SK-N-SH (cell line): ENCODE measurements at regions not wholly inside any gene's neighbourhood (a gene's known extent, or its start where the extent isn't known, plus 50 kb on each side); places are given as distances from the start of the nearest gene placed in this dataset.

Source experiments
- CTCF ChIA-PET: fragments of 300-600, 350-600 bp; formaldehyde crosslinking; extraction: SDS; loops from one replicate; lab custom pipeline; 2021; lab: Yijun Ruan, JAX
- POLR2A ChIA-PET: fragments of 350-600 bp; sonication (Branson Sonifier 250); formaldehyde crosslinking; extraction: SDS; loops from one replicate; lab custom pipeline; 2020; ENCODE audit warnings: antibody characterized with exemption, inconsistent platforms; lab: Yijun Ruan, JAX
- DNase-seq: peaks from one replicate; pipeline ENCODE4 v3.0.0; 2012
- H2AFZ ChIP-seq: fragments of 200-600 bp; sonication (generic); 2 replicates; pipeline ENCODE4 v1.8.1; 2016; ENCODE audit warnings: antibody characterized with exemption, mild to moderate bottlenecking, low read depth
- H3F3A ChIP-seq: fragments of 200-600 bp; sonication (generic); replicated peaks from 2 replicates; pipeline ENCODE3; 2016; ENCODE audit warnings: antibody characterized with exemption, mild to moderate bottlenecking; ENCODE audit not compliant: insufficient read depth
- H3K27ac ChIP-seq, 2 experiments: fragments of 200-500 bp in 1 of 2; fragments of 200-600 bp in 1 of 2; sonication (Bioruptor generic) in 1 of 2; sonication (generic), shearing (Covaris generic) in 1 of 2; 2 replicates each; pipeline versions ENCODE4 v1.5.1 to v1.6.1; 2014 to 2016; ENCODE audit warnings: low read depth in 2 of 2, inconsistent platforms in 1 of 2, low read length in 1 of 2, mild to moderate bottlenecking in 1 of 2, mixed read lengths in 1 of 2
- H3K27me3 ChIP-seq: fragments of 200-600 bp; sonication (generic), shearing (Covaris generic); 2 replicates; pipeline ENCODE4 v1.6.1; 2016; ENCODE audit warnings: mixed run types; ENCODE audit not compliant: insufficient read depth
- H3K36me3 ChIP-seq, 2 experiments: fragments of 200-500 bp in 1 of 2; fragments of 200-600 bp in 1 of 2; sonication (Bioruptor generic) in 1 of 2; sonication (generic) in 1 of 2; replicated peaks in 1 of 2; 2 replicates each; pipeline versions ENCODE3 to v1.5.1; 2014 to 2016; ENCODE audit warnings: low read length in 1 of 2, mild to moderate bottlenecking in 1 of 2; ENCODE audit not compliant: insufficient read depth in 2 of 2, control insufficient read depth in 1 of 2
- H3K4me1 ChIP-seq, 2 experiments: fragments of 200-500 bp in 1 of 2; fragments of 200-600 bp in 1 of 2; sonication (Bioruptor generic) in 1 of 2; sonication (generic), shearing (Covaris generic) in 1 of 2; 2 replicates each; pipeline versions ENCODE4 v1.5.1 to v1.6.1; 2014 to 2016; ENCODE audit warnings: low read depth in 1 of 2, low read length in 1 of 2, mixed run types in 1 of 2; ENCODE audit not compliant: insufficient read depth in 2 of 2, control insufficient read depth in 1 of 2
- H3K4me2 ChIP-seq: fragments of 200-600 bp; sonication (generic), shearing (Covaris generic); 2 replicates; pipeline ENCODE4 v1.6.1; 2017; ENCODE audit warnings: mixed run types
- H3K4me3 ChIP-seq, 2 experiments: fragments of 200-500 bp in 1 of 2; fragments of 200-600 bp in 1 of 2; sonication (Bioruptor generic) in 1 of 2; sonication (generic), shearing (Covaris generic) in 1 of 2; 2 replicates each; pipeline versions ENCODE4 v1.5.1 to v1.8.1; 2014 to 2016; ENCODE audit warnings: low read depth in 2 of 2, inconsistent platforms in 1 of 2, low read length in 1 of 2, mild to moderate bottlenecking in 1 of 2, mixed read lengths in 1 of 2, moderate library complexity in 1 of 2
- H3K79me2 ChIP-seq: fragments of 200-600 bp; sonication (generic); 2 replicates; pipeline ENCODE4 v1.8.1; 2017; ENCODE audit warnings: mild to moderate bottlenecking; ENCODE audit not compliant: insufficient read depth
- H3K9ac ChIP-seq: fragments of 200-600 bp; sonication (generic); 2 replicates; pipeline ENCODE4 v1.6.1; 2017; ENCODE audit warnings: mixed run types
- H3K9me2 ChIP-seq: fragments of 200-600 bp; sonication (generic); 2 replicates; pipeline ENCODE4 v1.6.1; 2017; ENCODE audit warnings: mixed run types
- H3K9me3 ChIP-seq: fragments of 200-600 bp; sonication (generic); 2 replicates; pipeline ENCODE4 v1.6.1; 2017; ENCODE audit warnings: mixed run types, mild to moderate bottlenecking, moderate library complexity
- H4K20me1 ChIP-seq: fragments of 200-600 bp; sonication (generic); 2 replicates; pipeline ENCODE4 v1.6.1; 2017; ENCODE audit warnings: mild to moderate bottlenecking, mixed run types; ENCODE audit not compliant: insufficient read depth
- CHD2 ChIP-seq: fragments of 150-350 bp; IDR thresholded peaks from 2 replicates; pipeline ENCODE4 v1.6.1; 2018; ENCODE audit warnings: low read length; ENCODE audit not compliant: partially characterized antibody
- EZH2phosphoT487 ChIP-seq: fragments of 200-600 bp; sonication (generic); IDR thresholded peaks from 2 replicates; pipeline ENCODE4 v1.6.1; 2017; ENCODE audit warnings: low read depth, mixed run types, mild to moderate bottlenecking, antibody characterized with exemption, moderate library complexity, borderline replicate concordance
- FOSL2 ChIP-seq: IDR thresholded peaks from 2 replicates; pipeline ENCODE4 v1.4.0; 2012; ENCODE audit warnings: low read depth, mild to moderate bottlenecking, moderate library complexity, borderline replicate concordance
- FOXJ3 ChIP-seq: sonication (generic); formaldehyde crosslinking; IDR thresholded peaks from 2 replicates; pipeline ENCODE4 v1.5.1; 2020; ENCODE audit warnings: mild to moderate bottlenecking, missing genetic modification reagents
- FOXM1 ChIP-seq: IDR thresholded peaks from 2 replicates; pipeline ENCODE4 v1.4.0; 2012; ENCODE audit warnings: low read depth, mild to moderate bottlenecking
- GABPA ChIP-seq: IDR thresholded peaks from 2 replicates; pipeline ENCODE4 v1.4.0; 2012; ENCODE audit warnings: low read depth, mild to moderate bottlenecking
- GATA2 ChIP-seq: sonication (generic); formaldehyde crosslinking; IDR thresholded peaks from 2 replicates; pipeline ENCODE4 v1.5.0; 2020; ENCODE audit warnings: mild to moderate bottlenecking, missing genetic modification reagents
- JUND ChIP-seq: IDR thresholded peaks from 2 replicates; pipeline ENCODE4 v1.4.0; 2012
- MXI1 ChIP-seq: IDR thresholded peaks from 2 replicates; pipeline ENCODE4 v1.6.1; 2012; ENCODE audit warnings: mild to moderate bottlenecking, low read depth, low read length, improper control_type of control experiment
- RFX5 ChIP-seq: IDR thresholded peaks from 2 replicates; pipeline ENCODE4 v1.6.1; 2012; ENCODE audit warnings: mild to moderate bottlenecking, improper control_type of control experiment, low read length
- TCF12 ChIP-seq: IDR thresholded peaks from 2 replicates; pipeline ENCODE4 v1.4.0; 2012
- TEAD4 ChIP-seq: IDR thresholded peaks from 2 replicates; pipeline ENCODE4 v1.4.0; 2012; ENCODE audit warnings: mild to moderate bottlenecking, borderline replicate concordance; ENCODE audit not compliant: insufficient read depth
- YY1 ChIP-seq: IDR thresholded peaks from 2 replicates; pipeline ENCODE4 v1.4.0; 2012; ENCODE audit warnings: low read depth, mild to moderate bottlenecking
- WGBS: methylation state at CpG from one replicate; pipeline ENCODE4 v1.1.6; 2017; ENCODE audit warnings: low lambda C conversion rate; 5-methylcytosine and 5-hydroxymethylcytosine counted together
- TF ChIP-seq, protein P1 (sequence below): IDR thresholded peaks from 2 replicates; pipeline ENCODE4 v1.6.1; 2012; ENCODE audit warnings: mild to moderate bottlenecking, low read depth, low read length, moderate library complexity
- TF ChIP-seq, protein P2 (sequence below): IDR thresholded peaks from 2 replicates; pipeline ENCODE4 v1.4.0; 2012; ENCODE audit warnings: low read depth, borderline replicate concordance
- TF ChIP-seq, protein P3 (sequence below): IDR thresholded peaks from 2 replicates; pipeline ENCODE4 v1.4.0; 2012; ENCODE audit warnings: low read depth, borderline replicate concordance
- TF ChIP-seq, protein P4 (sequence below): IDR thresholded peaks from 2 replicates; pipeline ENCODE4; 2012
- TF ChIP-seq, protein P5 (sequence below): fragments of 150-350 bp; IDR thresholded peaks from 2 replicates; pipeline ENCODE4 v1.6.1; 2017; ENCODE audit warnings: antibody characterized with exemption, low read length, low read depth, borderline replicate concordance

DNA sequence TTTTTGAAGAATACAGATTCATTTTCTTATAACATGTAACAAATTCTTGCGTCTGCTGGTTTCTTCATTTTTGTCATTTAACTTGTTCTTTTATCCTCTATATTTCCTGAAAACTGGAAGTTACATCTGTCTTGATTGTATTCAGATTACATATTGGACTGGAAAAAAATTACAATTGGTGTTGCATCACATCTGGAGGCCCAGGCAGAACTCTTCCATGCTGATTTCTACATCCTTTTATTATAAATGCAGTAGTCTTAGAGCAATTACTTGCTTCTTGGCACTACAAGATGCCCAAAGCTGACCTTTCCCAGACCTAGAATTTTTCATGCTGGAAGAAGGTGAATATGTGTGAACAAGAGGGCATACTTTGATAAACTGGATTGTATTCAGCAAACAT is 460.9 kb upstream of the CNTNAP2 start:
- Histone ChIP-seq H3K9me3 (peaks cover 34% of the 10 kb centered on the region), H3K27me3 (no peaks in the 10 kb centered on the region), H3K9me2 (no peaks in the 10 kb centered on the region), H3K36me3 (no peaks in the 10 kb centered on the region), H3K4me1 (no peaks in the 10 kb centered on the region), H2AFZ (no peak overlapping the region), H3K4me3 (no peak overlapping the region), H3K9ac (no peak overlapping the region), H3F3A (no peaks in the 10 kb centered on the region), H3K27ac (no peak overlapping the region), H3K79me2 (no peaks in the 10 kb centered on the region), H3K4me2 (no peak overlapping the region), H4K20me1 (no peaks in the 10 kb centered on the region)
- no peak for TF ChIP-seq TCF12
- no peak for TF ChIP-seq GATA2 (CRISPR knock-in tag)
- TF ChIP-seq FOXM1, result no peak
- no peak for TF ChIP-seq EZH2phosphoT487
- ChIA-PET POLR2A (no interaction called here), CTCF (no interaction called here)
- 46% methylated on average over 1 of the region's 1 CpG for WGBS
- DNase-seq, result no peak

DNA sequence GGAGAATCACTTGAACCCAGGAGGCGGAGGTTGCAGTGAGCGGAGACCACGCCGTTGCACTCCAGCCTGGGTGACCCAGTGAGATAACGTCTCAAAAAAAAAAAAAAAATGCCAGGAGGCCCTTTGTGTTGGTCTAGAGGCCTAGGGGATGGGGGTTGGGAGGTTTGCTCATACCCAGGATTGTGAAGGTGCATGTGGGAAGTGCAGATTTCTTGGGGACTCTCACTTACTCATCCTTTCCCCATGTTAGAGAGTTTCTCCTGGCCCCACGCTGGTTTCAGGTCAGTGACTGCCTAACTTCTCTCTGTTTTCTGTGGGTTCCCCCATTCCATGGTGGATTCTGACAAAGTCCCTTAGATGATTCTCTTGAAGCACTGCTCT is 471.5 kb upstream of the CNTNAP2 start:
- Histone ChIP-seq H3K4me2 (no peak overlapping the region), H3K36me3 (no peaks in the 10 kb centered on the region), H3K79me2 (no peaks in the 10 kb centered on the region), H3K9me3 (peaks cover 24% of the 10 kb centered on the region), H3K27me3 (no peaks in the 10 kb centered on the region), H3F3A (no peaks in the 10 kb centered on the region), H3K27ac (no peak overlapping the region), H3K9ac (no peak overlapping the region), H3K4me1 (no peaks in the 10 kb centered on the region; a peak in 1 of 4 replicates), H3K9me2 (0 out of 2 replicates have a peak, but pooled peaks cover 7% of the 10 kb centered on the region), H3K4me3 (no peak overlapping the region), H2AFZ (no peak overlapping the region), H4K20me1 (no peaks in the 10 kb centered on the region)
- CTCF ChIA-PET, result no interaction called here
- POLR2A ChIA-PET, result no interaction called here
- TF ChIP-seq, protein P1, sequence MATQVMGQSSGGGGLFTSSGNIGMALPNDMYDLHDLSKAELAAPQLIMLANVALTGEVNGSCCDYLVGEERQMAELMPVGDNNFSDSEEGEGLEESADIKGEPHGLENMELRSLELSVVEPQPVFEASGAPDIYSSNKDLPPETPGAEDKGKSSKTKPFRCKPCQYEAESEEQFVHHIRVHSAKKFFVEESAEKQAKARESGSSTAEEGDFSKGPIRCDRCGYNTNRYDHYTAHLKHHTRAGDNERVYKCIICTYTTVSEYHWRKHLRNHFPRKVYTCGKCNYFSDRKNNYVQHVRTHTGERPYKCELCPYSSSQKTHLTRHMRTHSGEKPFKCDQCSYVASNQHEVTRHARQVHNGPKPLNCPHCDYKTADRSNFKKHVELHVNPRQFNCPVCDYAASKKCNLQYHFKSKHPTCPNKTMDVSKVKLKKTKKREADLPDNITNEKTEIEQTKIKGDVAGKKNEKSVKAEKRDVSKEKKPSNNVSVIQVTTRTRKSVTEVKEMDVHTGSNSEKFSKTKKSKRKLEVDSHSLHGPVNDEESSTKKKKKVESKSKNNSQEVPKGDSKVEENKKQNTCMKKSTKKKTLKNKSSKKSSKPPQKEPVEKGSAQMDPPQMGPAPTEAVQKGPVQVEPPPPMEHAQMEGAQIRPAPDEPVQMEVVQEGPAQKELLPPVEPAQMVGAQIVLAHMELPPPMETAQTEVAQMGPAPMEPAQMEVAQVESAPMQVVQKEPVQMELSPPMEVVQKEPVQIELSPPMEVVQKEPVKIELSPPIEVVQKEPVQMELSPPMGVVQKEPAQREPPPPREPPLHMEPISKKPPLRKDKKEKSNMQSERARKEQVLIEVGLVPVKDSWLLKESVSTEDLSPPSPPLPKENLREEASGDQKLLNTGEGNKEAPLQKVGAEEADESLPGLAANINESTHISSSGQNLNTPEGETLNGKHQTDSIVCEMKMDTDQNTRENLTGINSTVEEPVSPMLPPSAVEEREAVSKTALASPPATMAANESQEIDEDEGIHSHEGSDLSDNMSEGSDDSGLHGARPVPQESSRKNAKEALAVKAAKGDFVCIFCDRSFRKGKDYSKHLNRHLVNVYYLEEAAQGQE, result no peak
- TF ChIP-seq TEAD4, result no peak
- TF ChIP-seq, protein P2, sequence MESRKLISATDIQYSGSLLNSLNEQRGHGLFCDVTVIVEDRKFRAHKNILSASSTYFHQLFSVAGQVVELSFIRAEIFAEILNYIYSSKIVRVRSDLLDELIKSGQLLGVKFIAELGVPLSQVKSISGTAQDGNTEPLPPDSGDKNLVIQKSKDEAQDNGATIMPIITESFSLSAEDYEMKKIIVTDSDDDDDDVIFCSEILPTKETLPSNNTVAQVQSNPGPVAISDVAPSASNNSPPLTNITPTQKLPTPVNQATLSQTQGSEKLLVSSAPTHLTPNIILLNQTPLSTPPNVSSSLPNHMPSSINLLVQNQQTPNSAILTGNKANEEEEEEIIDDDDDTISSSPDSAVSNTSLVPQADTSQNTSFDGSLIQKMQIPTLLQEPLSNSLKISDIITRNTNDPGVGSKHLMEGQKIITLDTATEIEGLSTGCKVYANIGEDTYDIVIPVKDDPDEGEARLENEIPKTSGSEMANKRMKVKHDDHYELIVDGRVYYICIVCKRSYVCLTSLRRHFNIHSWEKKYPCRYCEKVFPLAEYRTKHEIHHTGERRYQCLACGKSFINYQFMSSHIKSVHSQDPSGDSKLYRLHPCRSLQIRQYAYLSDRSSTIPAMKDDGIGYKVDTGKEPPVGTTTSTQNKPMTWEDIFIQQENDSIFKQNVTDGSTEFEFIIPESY, result no peak
- TF ChIP-seq RFX5, result no peak
- no peak for TF ChIP-seq FOSL2
- TF ChIP-seq CHD2, result no peak
- TF ChIP-seq, protein P3, sequence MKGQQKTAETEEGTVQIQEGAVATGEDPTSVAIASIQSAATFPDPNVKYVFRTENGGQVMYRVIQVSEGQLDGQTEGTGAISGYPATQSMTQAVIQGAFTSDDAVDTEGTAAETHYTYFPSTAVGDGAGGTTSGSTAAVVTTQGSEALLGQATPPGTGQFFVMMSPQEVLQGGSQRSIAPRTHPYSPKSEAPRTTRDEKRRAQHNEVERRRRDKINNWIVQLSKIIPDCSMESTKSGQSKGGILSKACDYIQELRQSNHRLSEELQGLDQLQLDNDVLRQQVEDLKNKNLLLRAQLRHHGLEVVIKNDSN, result no peak
- no peak for TF ChIP-seq FOXM1
- no peak for TF ChIP-seq MXI1
- TF ChIP-seq FOXJ3 (CRISPR knock-in tag), result no peak
- TF ChIP-seq GABPA, result no peak
- no peak for TF ChIP-seq EZH2phosphoT487
- no peak for TF ChIP-seq YY1
- TF ChIP-seq, protein P4, sequence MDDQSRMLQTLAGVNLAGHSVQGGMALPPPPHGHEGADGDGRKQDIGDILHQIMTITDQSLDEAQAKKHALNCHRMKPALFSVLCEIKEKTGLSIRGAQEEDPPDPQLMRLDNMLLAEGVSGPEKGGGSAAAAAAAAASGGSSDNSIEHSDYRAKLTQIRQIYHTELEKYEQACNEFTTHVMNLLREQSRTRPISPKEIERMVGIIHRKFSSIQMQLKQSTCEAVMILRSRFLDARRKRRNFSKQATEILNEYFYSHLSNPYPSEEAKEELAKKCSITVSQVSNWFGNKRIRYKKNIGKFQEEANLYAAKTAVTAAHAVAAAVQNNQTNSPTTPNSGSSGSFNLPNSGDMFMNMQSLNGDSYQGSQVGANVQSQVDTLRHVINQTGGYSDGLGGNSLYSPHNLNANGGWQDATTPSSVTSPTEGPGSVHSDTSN, result no peak
- TF ChIP-seq, protein P5, sequence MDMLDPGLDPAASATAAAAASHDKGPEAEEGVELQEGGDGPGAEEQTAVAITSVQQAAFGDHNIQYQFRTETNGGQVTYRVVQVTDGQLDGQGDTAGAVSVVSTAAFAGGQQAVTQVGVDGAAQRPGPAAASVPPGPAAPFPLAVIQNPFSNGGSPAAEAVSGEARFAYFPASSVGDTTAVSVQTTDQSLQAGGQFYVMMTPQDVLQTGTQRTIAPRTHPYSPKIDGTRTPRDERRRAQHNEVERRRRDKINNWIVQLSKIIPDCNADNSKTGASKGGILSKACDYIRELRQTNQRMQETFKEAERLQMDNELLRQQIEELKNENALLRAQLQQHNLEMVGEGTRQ, result no peak
- no peak for TF ChIP-seq JUND
- DNase-seq, result no peak
- 50% methylated on average over 6 of the region's 6 CpGs for WGBS
